Ovary (tissue), 7 donors: ENCODE measurements at regions not wholly inside any gene's neighbourhood (a gene's known extent, or its start where the extent isn't known, plus 50 kb on each side); places are given as distances from the start of the nearest gene placed in this dataset.

ENCODE experiments used
- DNase-seq, 5 donors: peaks; one replicate each; pipeline ENCODE4 v3.0.0-alpha.2; 2019 to 2020
- H3K27ac ChIP-seq, 2 donors: fragments of 200-600 bp; one replicate each; pipeline versions ENCODE4 v1.5.1 to v1.8.0; 2019 to 2022
- H3K27me3 ChIP-seq: fragments of 200-600 bp; one replicate; pipeline ENCODE4 v1.8.0; 2022
- H3K36me3 ChIP-seq: fragments of 200-600 bp; sonication (generic); one replicate; pipeline ENCODE4 v1.5.1; 2019
- H3K4me1 ChIP-seq: one replicate; pipeline ENCODE4 v1.8.1; 2013; ENCODE audit warnings: mild to moderate bottlenecking, moderate library complexity; ENCODE audit not compliant: insufficient read depth
- H3K4me3 ChIP-seq: fragments of 200-600 bp; sonication (generic); one replicate; pipeline ENCODE4 v1.5.1; 2017
- H3K9me3 ChIP-seq, 2 donors: fragments of 200-600 bp in 1 of 2; sonication (generic) in 1 of 2; one replicate each; pipeline versions ENCODE4 v1.5.1 to v1.8.1; 2013 to 2019; ENCODE audit warnings: mild to moderate bottlenecking in 1 of 2, moderate library complexity in 1 of 2
- CTCF ChIP-seq, 3 donors: fragments of 450-650 bp in 2 of 3; fragments of 200-600 bp in 1 of 3; IDR thresholded peaks; one replicate each; pipeline versions ENCODE4 v1.5.1 to v1.8.0; 2016 to 2022; ENCODE audit warnings: antibody characterized with exemption in 3 of 3, mild to moderate bottlenecking in 1 of 3
- EP300 ChIP-seq: sonication (generic); formaldehyde crosslinking; IDR thresholded peaks from one replicate; pipeline ENCODE4 v1.6.1; 2017; ENCODE audit warnings: antibody characterized with exemption
- POLR2A ChIP-seq: fragments of 450-650 bp; IDR thresholded peaks from one replicate; pipeline ENCODE4 v1.6.1; 2017; ENCODE audit warnings: antibody characterized with exemption, mild to moderate bottlenecking, moderate library complexity
- WGBS, 3 donors: extraction: QIAGEN DNeasy Blood & Tissue Kit in 1 of 3; methylation state at CpG; one replicate each; pipeline versions ENCODE4 v1.1.5 to v1.1.7; 2013 to 2017; 5-methylcytosine and 5-hydroxymethylcytosine counted together
- intact Hi-C, 4 donors: fragments of 100-400 bp; cut with DNase I; formaldehyde crosslinking; loops; one replicate each; pipeline versions ENCODE4 v1.11.0 to v1.15.1; 2022 to 2023
- donor health status: DM: no; HTN: no; CAD: no; lungs with moderate emphysema.
- donor health status: DM: no; HTN: no; CAD: no.
- donor health status: Bipolar disorder and iron deficiency.
- donor health status: DM: no; HTN: no; CAD: no.
- donor health status: DM: yes; HTN: yes; CAD: no.

- H3K9me3 ChIP-seq = no peaks in the 10 kb centered on the region
- H3K27me3 ChIP-seq = no peaks in the 10 kb centered on the region
- no peak for DNase-seq
- 31 to 62% (median 41%) methylated on average over 4 of the region's 4 CpGs for WGBS, 3 donors
- H3K27ac ChIP-seq = no peak overlapping the region
- intact Hi-C loops = no loop called here
- TF ChIP-seq POLR2A (no peak), CTCF (IDR thresholded peaks at IDR 0.05) (no peak), EP300 (no peak)
- no peak overlapping the region for H3K4me3 ChIP-seq
- H3K4me1 ChIP-seq = no peaks in the 10 kb centered on the region
- H3K36me3 ChIP-seq = no peaks in the 10 kb centered on the region
These were observed 1211.2 kb downstream of the EFNA5 start for GRCh38 chr5:106459541-106459940.

GRCh38 chr5:106454651-106455415 lies 1215.9 kb downstream of the EFNA5 start:
- TF ChIP-seq EP300 (no peak), POLR2A (no peak), CTCF (IDR thresholded peaks at IDR 0.05) (no peak)
- Histone ChIP-seq H3K9me3 (no peaks in the 10 kb centered on the region), H3K36me3 (no peaks in the 10 kb centered on the region), H3K4me3 (no peak overlapping the region), H3K27ac (no peak overlapping the region), H3K27me3 (no peaks in the 10 kb centered on the region), H3K4me1 (no peaks in the 10 kb centered on the region)
- WGBS, 3 donors = 37 to 49% (median 40%) methylated on average over 3 of the region's 3 CpGs
- intact Hi-C loops = no loop called here
- no peak for DNase-seq

- no peaks in the 10 kb centered on the region for H3K4me1 ChIP-seq
- no peak for DNase-seq
- no peak overlapping the region for H3K4me3 ChIP-seq
- intact Hi-C loops = no loop called here
- H3K9me3 ChIP-seq = no peaks in the 10 kb centered on the region
- H3K36me3 ChIP-seq = no peaks in the 10 kb centered on the region
- H3K27me3 ChIP-seq = no peaks in the 10 kb centered on the region
- 90 to 97% (median 91%) methylated on average over 1 of the region's 1 CpG for WGBS, 3 donors
- TF ChIP-seq CTCF (IDR thresholded peaks at IDR 0.05) = no peak
- no peak for TF ChIP-seq EP300
- no peak for TF ChIP-seq POLR2A
- H3K27ac ChIP-seq = no peak overlapping the region
These were observed 1216.7 kb downstream of the EFNA5 start for GRCh38 chr5:106454050-106454449.

- TF ChIP-seq POLR2A (no peak), CTCF (IDR thresholded peaks at IDR 0.05) (no peak), EP300 (no peak)
- 83 to 92% (median 85%) methylated on average over 5 of the region's 5 CpGs for WGBS, 3 donors
- H3K27ac ChIP-seq = no peak overlapping the region
- H3K36me3 ChIP-seq = no peaks in the 10 kb centered on the region
- no peaks in the 10 kb centered on the region for H3K27me3 ChIP-seq
- intact Hi-C loops = loop anchor here in 1 of 4 donors (1.0 kb wide), 1 partner anchor 45 kb away; no protein-coding TSS in a partner anchor
- no peaks in the 10 kb centered on the region for H3K9me3 ChIP-seq
- H3K4me1 ChIP-seq = no peaks in the 10 kb centered on the region
- no peak overlapping the region for H3K4me3 ChIP-seq
- DNase-seq = no peak
These were observed 1218.7 kb downstream of the EFNA5 start for GRCh38 chr5:106451998-106452397.
